SK-N-SH (cell line): ENCODE measurements at regions not wholly inside any gene's neighbourhood (a gene's known extent, or its start where the extent isn't known, plus 50 kb on each side); places are given as distances from the start of the nearest gene placed in this dataset.

Source experiments
- CTCF ChIA-PET: fragments of 300-600, 350-600 bp; formaldehyde crosslinking; extraction: SDS; loops from one replicate; lab custom pipeline; 2021; lab: Yijun Ruan, JAX
- POLR2A ChIA-PET: fragments of 350-600 bp; sonication (Branson Sonifier 250); formaldehyde crosslinking; extraction: SDS; loops from one replicate; lab custom pipeline; 2020; ENCODE audit warnings: antibody characterized with exemption, inconsistent platforms; lab: Yijun Ruan, JAX
- DNase-seq: peaks from one replicate; pipeline ENCODE4 v3.0.0; 2012
- H2AFZ ChIP-seq: fragments of 200-600 bp; sonication (generic); 2 replicates; pipeline ENCODE4 v1.8.1; 2016; ENCODE audit warnings: antibody characterized with exemption, mild to moderate bottlenecking, low read depth
- H3F3A ChIP-seq: fragments of 200-600 bp; sonication (generic); replicated peaks from 2 replicates; pipeline ENCODE3; 2016; ENCODE audit warnings: antibody characterized with exemption, mild to moderate bottlenecking; ENCODE audit not compliant: insufficient read depth
- H3K27ac ChIP-seq, 2 experiments: fragments of 200-500 bp in 1 of 2; fragments of 200-600 bp in 1 of 2; sonication (Bioruptor generic) in 1 of 2; sonication (generic), shearing (Covaris generic) in 1 of 2; 2 replicates each; pipeline versions ENCODE4 v1.5.1 to v1.6.1; 2014 to 2016; ENCODE audit warnings: low read depth in 2 of 2, inconsistent platforms in 1 of 2, low read length in 1 of 2, mild to moderate bottlenecking in 1 of 2, mixed read lengths in 1 of 2
- H3K27me3 ChIP-seq: fragments of 200-600 bp; sonication (generic), shearing (Covaris generic); 2 replicates; pipeline ENCODE4 v1.6.1; 2016; ENCODE audit warnings: mixed run types; ENCODE audit not compliant: insufficient read depth
- H3K36me3 ChIP-seq, 2 experiments: fragments of 200-500 bp in 1 of 2; fragments of 200-600 bp in 1 of 2; sonication (Bioruptor generic) in 1 of 2; sonication (generic) in 1 of 2; replicated peaks in 1 of 2; 2 replicates each; pipeline versions ENCODE3 to v1.5.1; 2014 to 2016; ENCODE audit warnings: low read length in 1 of 2, mild to moderate bottlenecking in 1 of 2; ENCODE audit not compliant: insufficient read depth in 2 of 2, control insufficient read depth in 1 of 2
- H3K4me1 ChIP-seq, 2 experiments: fragments of 200-500 bp in 1 of 2; fragments of 200-600 bp in 1 of 2; sonication (Bioruptor generic) in 1 of 2; sonication (generic), shearing (Covaris generic) in 1 of 2; 2 replicates each; pipeline versions ENCODE4 v1.5.1 to v1.6.1; 2014 to 2016; ENCODE audit warnings: low read depth in 1 of 2, low read length in 1 of 2, mixed run types in 1 of 2; ENCODE audit not compliant: insufficient read depth in 2 of 2, control insufficient read depth in 1 of 2
- H3K4me2 ChIP-seq: fragments of 200-600 bp; sonication (generic), shearing (Covaris generic); 2 replicates; pipeline ENCODE4 v1.6.1; 2017; ENCODE audit warnings: mixed run types
- H3K4me3 ChIP-seq, 2 experiments: fragments of 200-500 bp in 1 of 2; fragments of 200-600 bp in 1 of 2; sonication (Bioruptor generic) in 1 of 2; sonication (generic), shearing (Covaris generic) in 1 of 2; 2 replicates each; pipeline versions ENCODE4 v1.5.1 to v1.8.1; 2014 to 2016; ENCODE audit warnings: low read depth in 2 of 2, inconsistent platforms in 1 of 2, low read length in 1 of 2, mild to moderate bottlenecking in 1 of 2, mixed read lengths in 1 of 2, moderate library complexity in 1 of 2
- H3K79me2 ChIP-seq: fragments of 200-600 bp; sonication (generic); 2 replicates; pipeline ENCODE4 v1.8.1; 2017; ENCODE audit warnings: mild to moderate bottlenecking; ENCODE audit not compliant: insufficient read depth
- H3K9ac ChIP-seq: fragments of 200-600 bp; sonication (generic); 2 replicates; pipeline ENCODE4 v1.6.1; 2017; ENCODE audit warnings: mixed run types
- H3K9me2 ChIP-seq: fragments of 200-600 bp; sonication (generic); 2 replicates; pipeline ENCODE4 v1.6.1; 2017; ENCODE audit warnings: mixed run types
- H3K9me3 ChIP-seq: fragments of 200-600 bp; sonication (generic); 2 replicates; pipeline ENCODE4 v1.6.1; 2017; ENCODE audit warnings: mixed run types, mild to moderate bottlenecking, moderate library complexity
- H4K20me1 ChIP-seq: fragments of 200-600 bp; sonication (generic); 2 replicates; pipeline ENCODE4 v1.6.1; 2017; ENCODE audit warnings: mild to moderate bottlenecking, mixed run types; ENCODE audit not compliant: insufficient read depth
- ELF1 ChIP-seq: IDR thresholded peaks from 2 replicates; pipeline ENCODE4 v1.4.0; 2012
- EP300 ChIP-seq, 2 experiments: IDR thresholded peaks; 2 replicates each; pipeline versions ENCODE4 v1.4.0 to v1.6.1; 2012; ENCODE audit warnings: borderline replicate concordance in 1 of 2, low read depth in 1 of 2, low read length in 1 of 2
- FOXJ3 ChIP-seq: sonication (generic); formaldehyde crosslinking; IDR thresholded peaks from 2 replicates; pipeline ENCODE4 v1.5.1; 2020; ENCODE audit warnings: mild to moderate bottlenecking, missing genetic modification reagents
- GABPA ChIP-seq: IDR thresholded peaks from 2 replicates; pipeline ENCODE4 v1.4.0; 2012; ENCODE audit warnings: low read depth, mild to moderate bottlenecking
- MEF2A ChIP-seq: IDR thresholded peaks from 2 replicates; pipeline ENCODE4 v1.4.0; 2012; ENCODE audit warnings: low read depth, borderline replicate concordance
- MXI1 ChIP-seq: IDR thresholded peaks from 2 replicates; pipeline ENCODE4 v1.6.1; 2012; ENCODE audit warnings: mild to moderate bottlenecking, low read depth, low read length, improper control_type of control experiment
- NFIC ChIP-seq: IDR thresholded peaks from 2 replicates; pipeline ENCODE4 v1.4.0; 2012; ENCODE audit warnings: borderline replicate concordance
- NRF1 ChIP-seq: IDR thresholded peaks from 2 replicates; pipeline ENCODE4 v1.6.1; 2012; ENCODE audit warnings: low read depth, mild to moderate bottlenecking, low read length
- PBX3 ChIP-seq: IDR thresholded peaks from 2 replicates; pipeline ENCODE4; 2012
- POLR2AphosphoS5 ChIP-seq: IDR thresholded peaks from 2 replicates; pipeline ENCODE4 v1.6.1; 2012; ENCODE audit warnings: low read depth, low read length
- RAD21 ChIP-seq: IDR thresholded peaks from 2 replicates; pipeline ENCODE4 v1.6.1; 2012; ENCODE audit warnings: mild to moderate bottlenecking, low read length
- RCOR1 ChIP-seq: fragments of 150-350 bp; IDR thresholded peaks from 2 replicates; pipeline ENCODE4 v1.6.1; 2017; ENCODE audit warnings: antibody characterized with exemption, low read length
- SIN3A ChIP-seq: IDR thresholded peaks from 2 replicates; pipeline ENCODE4 v1.6.1; 2012; ENCODE audit warnings: low read depth, mild to moderate bottlenecking, low read length, moderate library complexity, borderline replicate concordance
- TAF1 ChIP-seq: IDR thresholded peaks from 2 replicates; pipeline ENCODE4 v1.6.1; 2012; ENCODE audit warnings: low read depth, mild to moderate bottlenecking, low read length, moderate library complexity, borderline replicate concordance
- TCF12 ChIP-seq: IDR thresholded peaks from 2 replicates; pipeline ENCODE4 v1.4.0; 2012
- USF1 ChIP-seq: IDR thresholded peaks from 2 replicates; pipeline ENCODE4 v1.4.0; 2012; ENCODE audit warnings: low read depth, borderline replicate concordance
- YY1 ChIP-seq: IDR thresholded peaks from 2 replicates; pipeline ENCODE4 v1.4.0; 2012; ENCODE audit warnings: low read depth, mild to moderate bottlenecking
- WGBS: methylation state at CpG from one replicate; pipeline ENCODE4 v1.1.6; 2017; ENCODE audit warnings: low lambda C conversion rate; 5-methylcytosine and 5-hydroxymethylcytosine counted together
- TF ChIP-seq, protein P1 (sequence below): fragments of 200-600 bp; sonication (generic); IDR thresholded peaks from 2 replicates; pipeline ENCODE4 v1.6.1; 2017; ENCODE audit warnings: antibody characterized with exemption, mild to moderate bottlenecking, moderate library complexity

DNA sequence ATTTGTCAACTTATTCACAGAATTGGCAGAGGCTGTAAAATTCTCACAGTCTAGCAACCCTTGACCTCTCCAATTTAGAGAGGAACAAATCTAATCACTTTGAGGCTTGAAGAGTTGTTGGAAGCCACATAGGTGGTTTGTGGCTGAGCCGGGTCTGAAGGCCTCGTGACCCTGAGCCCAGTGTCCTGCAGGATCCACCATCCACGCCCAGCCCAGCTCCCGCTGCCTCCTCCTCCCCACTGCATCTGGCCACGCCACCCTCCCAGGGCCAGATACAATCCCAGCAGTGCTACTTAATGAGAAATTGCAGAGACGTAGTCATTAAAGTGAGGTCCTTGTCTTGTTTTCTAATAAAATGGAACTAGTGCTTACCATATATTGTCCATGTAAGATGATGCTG, 81.4 kb upstream of the SHH start:
- Histone ChIP-seq H3K4me3 (no peak overlapping the region), H3K79me2 (no peaks in the 10 kb centered on the region), H3K27me3 (peaks cover 61% of the 10 kb centered on the region), H3K4me2 (no peak overlapping the region), H4K20me1 (no peaks in the 10 kb centered on the region), H3K4me1 (no peaks in the 10 kb centered on the region), H2AFZ (no peak overlapping the region), H3K27ac (no peak overlapping the region), H3F3A (no peaks in the 10 kb centered on the region), H3K9me2 (no peaks in the 10 kb centered on the region), H3K36me3 (no peaks in the 10 kb centered on the region), H3K9ac (no peak overlapping the region)
- no peak for DNase-seq
- CTCF ChIA-PET: no interaction called here
- WGBS: 18% methylated on average over 6 of the region's 6 CpGs
- POLR2A ChIA-PET: no interaction called here
- TF ChIP-seq TAF1: no peak
- no peak for TF ChIP-seq USF1
- TF ChIP-seq TCF12: no peak
- no peak for TF ChIP-seq GABPA
- TF ChIP-seq, all 33 proteins: peak for 0
- no peaks in the 10 kb centered on the region for H3K9me3 ChIP-seq

DNA sequence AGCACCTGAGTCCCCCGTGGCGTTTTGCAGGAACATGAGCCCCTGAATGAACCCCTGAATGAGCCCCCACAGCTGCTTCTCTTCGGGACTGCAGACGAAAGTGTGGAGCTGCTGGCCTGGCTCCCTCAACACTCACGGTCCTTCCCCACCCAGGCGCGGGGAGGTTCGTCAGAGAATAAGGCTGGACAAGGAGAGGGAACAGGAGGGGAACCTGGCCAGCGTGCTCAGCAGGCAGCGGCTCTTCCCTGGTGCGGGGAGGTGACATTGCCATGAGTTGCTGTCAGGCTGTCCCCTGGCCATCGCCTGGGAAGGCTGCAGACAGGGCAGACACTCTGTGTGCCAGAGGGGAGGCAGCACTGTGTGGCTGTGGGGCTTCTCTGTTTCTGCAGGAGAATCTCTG, 80.9 kb upstream of the SHH start:
- Histone ChIP-seq H4K20me1 (no peaks in the 10 kb centered on the region), H3F3A (no peaks in the 10 kb centered on the region), H3K4me1 (no peaks in the 10 kb centered on the region), H3K9ac (no peak overlapping the region), H3K27me3 (peaks cover 62% of the 10 kb centered on the region), H3K4me3 (no peak overlapping the region), H3K4me2 (no peak overlapping the region), H3K9me2 (no peaks in the 10 kb centered on the region), H2AFZ (no peak overlapping the region), H3K36me3 (no peaks in the 10 kb centered on the region), H3K79me2 (no peaks in the 10 kb centered on the region), H3K9me3 (no peaks in the 10 kb centered on the region), H3K27ac (no peak overlapping the region)
- DNase-seq: no peak
- no peak for TF ChIP-seq ELF1
- TF ChIP-seq MXI1: no peak
- TF ChIP-seq USF1: no peak
- TF ChIP-seq POLR2AphosphoS5: no peak
- no peak for TF ChIP-seq NFIC
- TF ChIP-seq RCOR1: no peak
- ChIA-PET CTCF (no interaction called here), POLR2A (no interaction called here)
- 19% methylated on average over 11 of the region's 12 CpGs for WGBS

DNA sequence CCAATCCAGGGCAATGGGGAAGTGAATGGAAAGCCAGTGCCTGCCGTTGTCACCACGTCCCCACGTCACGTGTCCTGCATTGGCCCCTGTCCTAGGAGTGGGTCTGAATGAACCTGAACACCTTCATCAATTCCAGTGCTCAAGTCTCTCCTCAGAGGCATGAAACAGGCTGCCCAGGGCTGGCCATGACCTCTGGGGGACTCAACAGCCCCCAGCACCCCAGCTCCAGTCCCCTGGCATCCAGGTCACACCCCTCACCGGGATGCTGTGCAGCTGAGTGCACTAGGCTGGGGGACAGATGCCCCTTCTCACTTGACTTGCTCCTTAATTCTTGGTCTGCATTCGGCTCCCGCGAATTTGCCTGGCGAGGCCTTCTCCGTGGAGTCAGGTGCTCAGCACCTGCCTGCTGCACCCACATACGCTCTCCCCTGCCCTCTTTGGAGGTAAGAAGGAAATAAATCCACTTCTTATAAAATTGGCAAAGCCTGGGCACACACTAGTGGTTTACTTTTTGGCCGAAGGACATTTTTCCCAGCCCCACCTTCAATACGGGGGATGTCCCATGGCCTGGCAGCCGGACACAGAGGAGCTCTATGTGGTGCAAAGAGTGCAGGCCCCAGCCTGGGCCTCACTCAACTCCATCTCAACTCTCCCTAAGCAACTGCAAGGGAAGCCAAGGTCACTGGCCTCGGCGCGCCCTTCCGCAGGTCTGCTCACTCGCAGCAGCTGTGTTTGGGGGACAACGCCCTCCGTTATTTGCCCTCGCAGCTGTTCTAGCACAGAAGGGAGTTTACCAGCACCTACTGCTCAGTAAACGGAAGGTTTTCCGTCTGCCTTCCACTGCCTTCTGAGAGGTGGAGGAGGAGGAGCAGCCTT, 77.6 kb upstream of the SHH start:
- Histone ChIP-seq H2AFZ (no peak overlapping the region), H3K27me3 (peaks cover 36% of the 10 kb centered on the region), H3K4me2 (no peak overlapping the region), H3K36me3 (no peaks in the 10 kb centered on the region), H3K4me3 (no peak overlapping the region), H3K79me2 (no peaks in the 10 kb centered on the region), H3K27ac (no peak overlapping the region), H3F3A (no peaks in the 10 kb centered on the region), H4K20me1 (no peaks in the 10 kb centered on the region), H3K4me1 (peaks cover 0 to 3% of the 10 kb centered on the region in 2 experiments; a peak in 1 of 4 replicates), H3K9ac (no peak overlapping the region), H3K9me2 (no peaks in the 10 kb centered on the region), H3K9me3 (no peaks in the 10 kb centered on the region)
- no peak for DNase-seq
- ChIA-PET CTCF (no interaction called here), POLR2A (no interaction called here)
- TF ChIP-seq MEF2A (no peak), NRF1 (no peak), RAD21 (no peak), ELF1 (no peak), FOXJ3 (no peak), SIN3A (no peak), EP300 (IDR thresholded peaks at IDR 0.05; ENCODE audit: borderline replicate concordance in 1 of 2, low read depth in 1 of 2, low read length in 1 of 2) (no peak), YY1 (no peak), PBX3 (no peak)
- TF ChIP-seq, protein P1, sequence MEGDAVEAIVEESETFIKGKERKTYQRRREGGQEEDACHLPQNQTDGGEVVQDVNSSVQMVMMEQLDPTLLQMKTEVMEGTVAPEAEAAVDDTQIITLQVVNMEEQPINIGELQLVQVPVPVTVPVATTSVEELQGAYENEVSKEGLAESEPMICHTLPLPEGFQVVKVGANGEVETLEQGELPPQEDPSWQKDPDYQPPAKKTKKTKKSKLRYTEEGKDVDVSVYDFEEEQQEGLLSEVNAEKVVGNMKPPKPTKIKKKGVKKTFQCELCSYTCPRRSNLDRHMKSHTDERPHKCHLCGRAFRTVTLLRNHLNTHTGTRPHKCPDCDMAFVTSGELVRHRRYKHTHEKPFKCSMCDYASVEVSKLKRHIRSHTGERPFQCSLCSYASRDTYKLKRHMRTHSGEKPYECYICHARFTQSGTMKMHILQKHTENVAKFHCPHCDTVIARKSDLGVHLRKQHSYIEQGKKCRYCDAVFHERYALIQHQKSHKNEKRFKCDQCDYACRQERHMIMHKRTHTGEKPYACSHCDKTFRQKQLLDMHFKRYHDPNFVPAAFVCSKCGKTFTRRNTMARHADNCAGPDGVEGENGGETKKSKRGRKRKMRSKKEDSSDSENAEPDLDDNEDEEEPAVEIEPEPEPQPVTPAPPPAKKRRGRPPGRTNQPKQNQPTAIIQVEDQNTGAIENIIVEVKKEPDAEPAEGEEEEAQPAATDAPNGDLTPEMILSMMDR: no peak
- WGBS: 40% methylated on average over 18 of the region's 24 CpGs
